HEK293 (cell line): ENCODE measurements at regions not wholly inside any gene's neighbourhood (a gene's known extent, or its start where the extent isn't known, plus 50 kb on each side); places are given as distances from the start of the nearest gene placed in this dataset.

Experiments
- HOXA7 ChIP-seq: sonication (generic); formaldehyde crosslinking; IDR thresholded peaks from 2 replicates; pipeline ENCODE4 v1.8.1; 2022; ENCODE audit warnings: missing genetic modification reagents, borderline replicate concordance
- IKZF3 ChIP-seq: fragments of 450-650 bp; IDR thresholded peaks from 2 replicates; pipeline ENCODE4 v1.5.0; 2018; ENCODE audit warnings: missing biosample characterization, mild to moderate bottlenecking, missing genetic modification characterization, moderate library complexity
- KLF9 ChIP-seq: fragments of 450-650 bp; formaldehyde crosslinking; IDR thresholded peaks from 2 replicates; pipeline ENCODE4 v1.5.1; 2016; ENCODE audit warnings: missing biosample characterization, missing genetic modification characterization, low read depth
- ZNF416 ChIP-seq: fragments of 450-650 bp; formaldehyde crosslinking; IDR thresholded peaks from 2 replicates; pipeline ENCODE4 v1.5.1; 2016; ENCODE audit warnings: missing biosample characterization, missing genetic modification characterization
- ZNF626 ChIP-seq: fragments of 450-650 bp; sonication (Bioruptor Pico); formaldehyde crosslinking; IDR thresholded peaks from 2 replicates; pipeline ENCODE4 v1.5.1; 2018; ENCODE audit warnings: missing biosample characterization, missing genetic modification characterization, inconsistent platforms
- TF ChIP-seq, protein P1 (sequence below): fragments of 450-650 bp; formaldehyde crosslinking; IDR thresholded peaks from 2 replicates; pipeline ENCODE4 v1.5.1; 2016; ENCODE audit warnings: missing biosample characterization, missing genetic modification characterization

DNA sequence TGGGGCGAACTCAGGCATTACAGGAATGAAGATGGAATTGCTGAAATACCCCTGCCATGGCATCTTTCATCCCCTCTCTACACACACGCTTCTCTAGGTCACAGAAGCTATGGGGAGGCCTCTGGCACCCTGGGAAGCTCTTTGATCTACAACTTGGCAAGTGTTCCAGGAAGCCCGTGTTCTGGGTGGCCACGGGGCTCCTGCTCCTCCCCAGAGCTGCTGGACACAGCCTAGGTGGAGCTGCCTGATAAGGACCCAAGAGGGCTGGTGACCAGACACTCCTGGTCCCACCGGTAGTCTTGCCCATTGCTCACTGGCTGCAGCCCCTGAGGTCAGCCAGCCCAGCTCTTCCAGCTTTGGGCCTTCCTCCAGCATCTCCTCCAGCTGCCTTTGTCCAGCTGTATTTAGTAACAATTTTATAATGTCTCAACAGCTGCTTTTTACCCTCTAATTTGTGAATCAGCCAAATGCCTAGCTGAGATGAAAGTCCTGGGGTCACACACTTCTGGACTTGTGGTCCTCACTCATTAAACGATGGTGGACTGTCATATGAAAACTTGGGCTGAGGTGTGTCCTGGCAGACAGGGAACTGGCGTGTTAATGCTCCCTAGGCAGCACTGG lies 72.8 kb upstream of the SPATA13 start:
- TF ChIP-seq HOXA7 (CRISPR knock-in tag) (no peak), ZNF626 (tag by site-specific recombination) (no peak), ZNF416 (tag by site-specific recombination) (no peak), KLF9 (tag by site-specific recombination) (no peak), IKZF3 (tag by site-specific recombination) (no peak)
- TF ChIP-seq, protein P1, sequence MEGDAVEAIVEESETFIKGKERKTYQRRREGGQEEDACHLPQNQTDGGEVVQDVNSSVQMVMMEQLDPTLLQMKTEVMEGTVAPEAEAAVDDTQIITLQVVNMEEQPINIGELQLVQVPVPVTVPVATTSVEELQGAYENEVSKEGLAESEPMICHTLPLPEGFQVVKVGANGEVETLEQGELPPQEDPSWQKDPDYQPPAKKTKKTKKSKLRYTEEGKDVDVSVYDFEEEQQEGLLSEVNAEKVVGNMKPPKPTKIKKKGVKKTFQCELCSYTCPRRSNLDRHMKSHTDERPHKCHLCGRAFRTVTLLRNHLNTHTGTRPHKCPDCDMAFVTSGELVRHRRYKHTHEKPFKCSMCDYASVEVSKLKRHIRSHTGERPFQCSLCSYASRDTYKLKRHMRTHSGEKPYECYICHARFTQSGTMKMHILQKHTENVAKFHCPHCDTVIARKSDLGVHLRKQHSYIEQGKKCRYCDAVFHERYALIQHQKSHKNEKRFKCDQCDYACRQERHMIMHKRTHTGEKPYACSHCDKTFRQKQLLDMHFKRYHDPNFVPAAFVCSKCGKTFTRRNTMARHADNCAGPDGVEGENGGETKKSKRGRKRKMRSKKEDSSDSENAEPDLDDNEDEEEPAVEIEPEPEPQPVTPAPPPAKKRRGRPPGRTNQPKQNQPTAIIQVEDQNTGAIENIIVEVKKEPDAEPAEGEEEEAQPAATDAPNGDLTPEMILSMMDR (tag by site-specific recombination), result no peak
